Type B pancreatic cell (in vitro differentiated cells): ENCODE measurements at regions not wholly inside any gene's neighbourhood (a gene's known extent, or its start where the extent isn't known, plus 50 kb on each side); places are given as distances from the start of the nearest gene placed in this dataset.

Source experiments
- DNase-seq: peaks from one replicate; pipeline ENCODE4 v3.0.0; 2021; ENCODE audit warnings: mixed read lengths; ENCODE audit not compliant: unreplicated experiment; ENCODE audit errors: extremely low spot score
- H3K27ac Mint-ChIP-seq: 2 replicates; pipeline ENCODE4 v1.8.0; 2021; ENCODE audit warnings: mild to moderate bottlenecking, mixed read lengths
- H3K27me3 Mint-ChIP-seq: 2 replicates; pipeline ENCODE4 v1.8.0; 2021; ENCODE audit warnings: mixed read lengths
- H3K36me3 Mint-ChIP-seq: 2 replicates; pipeline ENCODE4 v1.8.0; 2021; ENCODE audit warnings: mixed read lengths
- H3K4me1 Mint-ChIP-seq: one replicate; pipeline ENCODE4 v1.8.0; 2021; ENCODE audit warnings: mixed read lengths; ENCODE audit not compliant: unreplicated experiment
- H3K4me3 Mint-ChIP-seq: 2 replicates; pipeline ENCODE4 v1.8.0; 2021; ENCODE audit warnings: mild to moderate bottlenecking, mixed read lengths
- H3K9me3 Mint-ChIP-seq: 2 replicates; pipeline ENCODE4 v1.8.0; 2021; ENCODE audit warnings: mixed read lengths
- CTCF ChIP-seq: fragments of 200-600 bp; sonication (generic); conservative IDR thresholded peaks from 2 replicates; pipeline ENCODE4 v1.5.0; 2021; ENCODE audit warnings: antibody characterized with exemption, mild to moderate bottlenecking

- H3K4me3 Mint-ChIP-seq: no peak overlapping the region
- no peak overlapping the region for H3K27ac Mint-ChIP-seq
- peak; percentile 76 for TF ChIP-seq CTCF
- H3K4me1 Mint-ChIP-seq: no peaks in the 10 kb centered on the region
- no peaks in the 10 kb centered on the region for H3K36me3 Mint-ChIP-seq
- no peaks in the 10 kb centered on the region for H3K27me3 Mint-ChIP-seq
- no peaks in the 10 kb centered on the region for H3K9me3 Mint-ChIP-seq
- DNase-seq: no peak
These were observed 181.1 kb upstream of the SPEF2 start for GRCh38 chr5:35436400-35437057.

- no peaks in the 10 kb centered on the region for H3K9me3 Mint-ChIP-seq
- no peak for TF ChIP-seq CTCF
- no peaks in the 10 kb centered on the region for H3K4me1 Mint-ChIP-seq
- H3K27ac Mint-ChIP-seq: peak overlapping the region; percentile 81
- peak overlapping the region; percentile 7 for H3K4me3 Mint-ChIP-seq
- DNase-seq: no peak
- H3K27me3 Mint-ChIP-seq: no peaks in the 10 kb centered on the region
- H3K36me3 Mint-ChIP-seq: no peaks in the 10 kb centered on the region
These were observed 187.1 kb upstream of the SPEF2 start for GRCh38 chr5:35430381-35431162.

GRCh38 chr5:35420200-35420599, 189.9 kb upstream of the PRLR start:
- H3K27me3 Mint-ChIP-seq: peaks cover 6% of the 10 kb centered on the region
- DNase-seq: no peak
- H3K27ac Mint-ChIP-seq: no peak overlapping the region
- no peaks in the 10 kb centered on the region for H3K4me1 Mint-ChIP-seq
- TF ChIP-seq CTCF: no peak
- H3K9me3 Mint-ChIP-seq: no peaks in the 10 kb centered on the region
- no peak overlapping the region for H3K4me3 Mint-ChIP-seq
- no peaks in the 10 kb centered on the region for H3K36me3 Mint-ChIP-seq

GRCh38 chr5:35417040-35417439, 186.8 kb upstream of the PRLR start:
- Mint-ChIP-seq H3K27ac (no peak overlapping the region), H3K27me3 (peaks cover under 1% of the 10 kb centered on the region), H3K4me1 (no peaks in the 10 kb centered on the region), H3K4me3 (no peak overlapping the region), H3K36me3 (no peaks in the 10 kb centered on the region), H3K9me3 (no peaks in the 10 kb centered on the region)
- TF ChIP-seq CTCF: no peak
- DNase-seq: no peak

- H3K4me3 Mint-ChIP-seq: no peak overlapping the region
- no peaks in the 10 kb centered on the region for H3K36me3 Mint-ChIP-seq
- no peaks in the 10 kb centered on the region for H3K4me1 Mint-ChIP-seq
- H3K9me3 Mint-ChIP-seq: no peaks in the 10 kb centered on the region
- no peak for TF ChIP-seq CTCF
- DNase-seq: no peak
- no peaks in the 10 kb centered on the region for H3K27me3 Mint-ChIP-seq
- H3K27ac Mint-ChIP-seq: no peak overlapping the region
These were observed 186.1 kb upstream of the PRLR start for GRCh38 chr5:35416217-35416988.
